ENCODE measurements at regions not wholly inside any gene's neighbourhood (a gene's known extent, or its start where the extent isn't known, plus 50 kb on each side); places are given as distances from the start of the nearest gene placed in this dataset.
"Not testable (repeated sequence)": the region's sequence is repeated elsewhere in the genome, so short reads cannot be mapped to it uniquely, and the experiment has no call there.

DNA sequence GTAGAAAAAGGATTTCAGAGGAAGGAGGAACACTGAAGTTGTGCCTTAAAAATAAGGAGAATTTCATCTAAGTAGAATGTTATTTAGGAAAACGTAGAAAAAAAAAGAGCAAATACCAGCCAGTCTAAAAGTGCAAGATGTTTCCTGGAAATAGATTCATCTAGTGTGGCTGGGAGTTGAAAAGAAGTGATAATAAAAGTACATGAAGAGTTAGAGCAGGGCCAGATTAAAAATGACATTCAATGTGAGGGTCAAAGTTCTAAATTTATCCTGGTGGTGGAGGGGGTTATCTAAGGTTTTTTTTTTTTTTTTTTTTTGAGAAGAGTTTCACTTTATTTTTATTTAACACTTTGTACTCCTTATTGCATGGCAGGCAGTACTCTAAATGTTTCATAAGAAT is 289.3 kb downstream of the MDFIC start:
- intact Hi-C loops (cut with micrococcal nuclease; ENCODE audit: unreplicated experiment) = loop anchor here (10.0 kb wide), 1 partner anchor 346 kb away; no protein-coding TSS in a partner anchor
- H3K36me3 ChIP-seq (ENCODE audit: insufficient read depth, low read length, poor library complexity, severe bottlenecking) = no peaks in the 10 kb centered on the region
- no peaks in the 10 kb centered on the region for H3K4me1 ChIP-seq (ENCODE audit: insufficient read depth, low read length, poor library complexity, severe bottlenecking)
- no peak overlapping the region for H3K4me3 ChIP-seq (ENCODE audit: low read depth, low read length, poor library complexity, severe bottlenecking)
- CTCF ChIA-PET = no interaction called here
- POLR2A ChIA-PET (ENCODE audit: low non-redundant PET) = no interaction called here
- no peak for DNase-seq (ENCODE audit: low spot score)
- H3K27ac ChIP-seq (ENCODE audit: low read depth, low read length, poor library complexity, severe bottlenecking) = no peak overlapping the region
- H3K9me3 ChIP-seq (ENCODE audit: low read depth, low read length, poor library complexity, severe bottlenecking) = peaks cover 7% of the 10 kb centered on the region
- no peak for TF ChIP-seq EZH2 (IDR thresholded peaks at IDR 0.05; ENCODE audit: borderline replicate concordance, low read depth, low read length, poor library complexity, severe bottlenecking)
- TF ChIP-seq, protein P1, sequence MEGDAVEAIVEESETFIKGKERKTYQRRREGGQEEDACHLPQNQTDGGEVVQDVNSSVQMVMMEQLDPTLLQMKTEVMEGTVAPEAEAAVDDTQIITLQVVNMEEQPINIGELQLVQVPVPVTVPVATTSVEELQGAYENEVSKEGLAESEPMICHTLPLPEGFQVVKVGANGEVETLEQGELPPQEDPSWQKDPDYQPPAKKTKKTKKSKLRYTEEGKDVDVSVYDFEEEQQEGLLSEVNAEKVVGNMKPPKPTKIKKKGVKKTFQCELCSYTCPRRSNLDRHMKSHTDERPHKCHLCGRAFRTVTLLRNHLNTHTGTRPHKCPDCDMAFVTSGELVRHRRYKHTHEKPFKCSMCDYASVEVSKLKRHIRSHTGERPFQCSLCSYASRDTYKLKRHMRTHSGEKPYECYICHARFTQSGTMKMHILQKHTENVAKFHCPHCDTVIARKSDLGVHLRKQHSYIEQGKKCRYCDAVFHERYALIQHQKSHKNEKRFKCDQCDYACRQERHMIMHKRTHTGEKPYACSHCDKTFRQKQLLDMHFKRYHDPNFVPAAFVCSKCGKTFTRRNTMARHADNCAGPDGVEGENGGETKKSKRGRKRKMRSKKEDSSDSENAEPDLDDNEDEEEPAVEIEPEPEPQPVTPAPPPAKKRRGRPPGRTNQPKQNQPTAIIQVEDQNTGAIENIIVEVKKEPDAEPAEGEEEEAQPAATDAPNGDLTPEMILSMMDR (conservative IDR thresholded peaks at IDR 0.05; ENCODE audit: low read depth, low read length) = no peak
- no TSS peak for BruUV-seq (replicated peaks)
- no peaks in the 10 kb centered on the region for H3K27me3 ChIP-seq (replicated peaks; ENCODE audit: insufficient read depth, low read depth, low read length, poor library complexity)

DNA sequence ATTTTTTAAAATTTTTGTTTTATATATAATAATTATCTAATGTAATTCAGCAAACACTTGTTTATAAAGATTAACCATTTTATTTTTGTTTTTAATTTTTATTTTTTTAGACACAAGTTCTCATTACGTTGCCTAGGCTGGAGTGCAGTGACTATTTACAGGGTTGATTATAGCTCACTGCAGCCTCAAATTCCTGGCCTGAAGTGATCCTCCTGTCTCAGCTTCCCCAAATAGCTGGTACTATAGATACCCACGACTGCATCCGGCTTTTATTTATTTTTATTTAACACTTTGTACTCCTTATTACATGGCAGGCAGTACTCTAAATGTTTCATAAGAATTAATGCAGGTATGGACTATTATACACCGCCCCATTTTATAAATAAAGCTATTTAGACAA is 288.7 kb downstream of the MDFIC start:
- Histone ChIP-seq H3K4me1 (ENCODE audit: insufficient read depth, low read length, poor library complexity, severe bottlenecking) (no peaks in the 10 kb centered on the region), H3K36me3 (ENCODE audit: insufficient read depth, low read length, poor library complexity, severe bottlenecking) (no peaks in the 10 kb centered on the region), H3K4me3 (ENCODE audit: low read depth, low read length, poor library complexity, severe bottlenecking) (no peak overlapping the region), H3K27ac (ENCODE audit: low read depth, low read length, poor library complexity, severe bottlenecking) (no peak overlapping the region), H3K9me3 (ENCODE audit: low read depth, low read length, poor library complexity, severe bottlenecking) (peaks cover 8% of the 10 kb centered on the region), H3K27me3 (replicated peaks; ENCODE audit: insufficient read depth, low read depth, low read length, poor library complexity) (no peaks in the 10 kb centered on the region)
- no peak for DNase-seq (ENCODE audit: low spot score)
- POLR2A ChIA-PET (ENCODE audit: low non-redundant PET) = no interaction called here
- no TSS peak for BruUV-seq (replicated peaks)
- no peak for TF ChIP-seq EZH2 (IDR thresholded peaks at IDR 0.05; ENCODE audit: borderline replicate concordance, low read depth, low read length, poor library complexity, severe bottlenecking)
- TF ChIP-seq, protein P1 (conservative IDR thresholded peaks at IDR 0.05; ENCODE audit: low read depth, low read length) = no peak
- CTCF ChIA-PET = interaction anchor here (0.5 kb wide), 1 partner anchor 11 kb away, joined by 4 read pairs; no protein-coding TSS in a partner anchor
- intact Hi-C loops (cut with micrococcal nuclease; ENCODE audit: unreplicated experiment) = loop anchor here (10.0 kb wide), 1 partner anchor 346 kb away; no protein-coding TSS in a partner anchor

DNA sequence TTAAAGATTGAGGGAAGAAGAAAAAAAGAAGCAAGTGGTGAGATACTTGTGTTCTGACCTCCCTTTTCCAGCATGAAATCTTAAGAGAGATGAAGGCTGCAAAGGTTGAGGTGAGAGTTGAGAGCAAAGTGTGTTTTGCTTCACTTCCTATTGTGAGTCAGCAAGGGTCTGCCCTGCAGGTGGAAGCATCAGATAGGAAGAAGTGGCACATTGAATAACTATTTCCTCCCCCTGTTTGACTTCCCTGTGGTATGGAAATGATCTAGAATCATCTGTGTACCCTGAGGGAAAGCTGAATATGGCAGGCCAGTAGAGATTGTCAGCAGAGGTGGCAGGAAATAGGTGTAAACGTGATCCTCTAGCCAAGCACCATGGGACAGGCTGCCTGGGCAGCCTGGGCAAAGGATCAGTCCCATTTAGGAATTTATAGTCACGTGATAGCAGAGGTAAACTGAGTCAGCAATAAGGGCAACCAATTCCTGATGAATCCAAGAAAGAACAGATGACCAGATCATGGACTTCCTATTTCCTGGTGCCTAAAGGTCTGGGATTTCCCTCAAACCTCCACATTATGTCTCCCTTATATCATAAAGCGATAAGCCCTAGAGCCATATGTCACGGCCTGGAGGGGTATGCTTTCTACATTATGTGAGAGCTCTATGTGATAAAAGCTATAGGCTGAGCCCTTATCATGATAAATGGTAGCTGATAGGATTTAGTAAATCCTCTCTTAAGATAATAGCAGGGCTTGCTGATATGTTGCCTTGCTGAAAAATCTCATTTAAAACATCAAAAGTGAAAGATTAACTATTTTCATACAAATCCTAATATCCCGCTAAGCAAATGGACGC is 287.0 kb downstream of the MDFIC start:
- no peak overlapping the region for H3K4me3 ChIP-seq (ENCODE audit: low read depth, low read length, poor library complexity, severe bottlenecking)
- peaks cover 8% of the 10 kb centered on the region for H3K9me3 ChIP-seq (ENCODE audit: low read depth, low read length, poor library complexity, severe bottlenecking)
- no peaks in the 10 kb centered on the region for H3K27me3 ChIP-seq (replicated peaks; ENCODE audit: insufficient read depth, low read depth, low read length, poor library complexity)
- no TSS peak for BruUV-seq (replicated peaks)
- CTCF ChIA-PET = no interaction called here
- no peaks in the 10 kb centered on the region for H3K36me3 ChIP-seq (ENCODE audit: insufficient read depth, low read length, poor library complexity, severe bottlenecking)
- no peak for TF ChIP-seq EZH2 (IDR thresholded peaks at IDR 0.05; ENCODE audit: borderline replicate concordance, low read depth, low read length, poor library complexity, severe bottlenecking)
- TF ChIP-seq, protein P1 (conservative IDR thresholded peaks at IDR 0.05; ENCODE audit: low read depth, low read length) = no peak
- H3K27ac ChIP-seq (ENCODE audit: low read depth, low read length, poor library complexity, severe bottlenecking) = no peak overlapping the region
- no peaks in the 10 kb centered on the region for H3K4me1 ChIP-seq (ENCODE audit: insufficient read depth, low read length, poor library complexity, severe bottlenecking)
- no peak for DNase-seq (ENCODE audit: low spot score)
- intact Hi-C loops (cut with micrococcal nuclease; ENCODE audit: unreplicated experiment) = no loop called here
- POLR2A ChIA-PET (ENCODE audit: low non-redundant PET) = no interaction called here

DNA sequence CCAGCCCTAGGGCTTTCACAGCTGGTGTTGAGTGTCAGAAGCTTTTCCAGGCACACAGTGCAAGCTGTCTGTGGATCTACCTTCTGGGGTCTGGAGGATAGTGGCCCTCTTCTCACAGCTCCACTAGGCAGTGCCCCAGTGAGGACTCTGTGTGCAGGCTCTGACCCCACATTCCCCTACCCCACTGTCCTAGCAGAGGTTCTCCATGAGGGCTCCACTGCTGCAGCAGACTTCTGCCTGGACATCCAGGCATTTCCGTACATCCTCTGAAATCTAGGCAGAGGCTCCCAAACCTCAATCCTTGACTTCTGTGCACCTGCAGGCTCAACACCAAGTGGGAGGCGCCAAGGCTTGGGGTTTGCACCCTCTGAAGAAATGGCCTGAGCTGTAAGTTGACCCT is 284.5 kb downstream of the MDFIC start:
- intact Hi-C loops (cut with micrococcal nuclease; ENCODE audit: unreplicated experiment); H3K4me1 ChIP-seq (ENCODE audit: insufficient read depth, low read length, poor library complexity, severe bottlenecking); H3K27ac ChIP-seq (ENCODE audit: low read depth, low read length, poor library complexity, severe bottlenecking); BruUV-seq (replicated peaks); H3K36me3 ChIP-seq (ENCODE audit: insufficient read depth, low read length, poor library complexity, severe bottlenecking); POLR2A ChIA-PET (ENCODE audit: low non-redundant PET); DNase-seq (ENCODE audit: low spot score); H3K4me3 ChIP-seq (ENCODE audit: low read depth, low read length, poor library complexity, severe bottlenecking); CTCF ChIA-PET; H3K27me3 ChIP-seq (replicated peaks; ENCODE audit: insufficient read depth, low read depth, low read length, poor library complexity); H3K9me3 ChIP-seq (ENCODE audit: low read depth, low read length, poor library complexity, severe bottlenecking): not testable (repeated sequence)

All from A673 (cell line).